HUES6 (cell line): ENCODE measurements at regions not wholly inside any gene's neighbourhood (a gene's known extent, or its start where the extent isn't known, plus 50 kb on each side); places are given as distances from the start of the nearest gene placed in this dataset.
"Not testable (repeated sequence)": the region's sequence is repeated elsewhere in the genome, so short reads cannot be mapped to it uniquely, and the experiment has no call there.

ENCODE experiments used
- H3K27ac ChIP-seq: 2 replicates; pipeline ENCODE4 v1.7.0; 2013; ENCODE audit warnings: low read depth, mild to moderate bottlenecking, low read length, inconsistent platforms
- H3K27me3 ChIP-seq: 2 replicates; pipeline ENCODE4 v1.6.1; 2013; ENCODE audit warnings: low read length; ENCODE audit not compliant: control insufficient read depth, insufficient read depth
- H3K36me3 ChIP-seq: 2 replicates; pipeline ENCODE4 v1.6.1; 2013; ENCODE audit warnings: low read length; ENCODE audit not compliant: control insufficient read depth, insufficient read depth
- H3K4me1 ChIP-seq: 2 replicates; pipeline ENCODE4 v1.6.1; 2013; ENCODE audit warnings: low read length; ENCODE audit not compliant: control insufficient read depth, insufficient read depth
- H3K4me3 ChIP-seq: 2 replicates; pipeline ENCODE4 v1.5.1; 2013; ENCODE audit warnings: low read depth, low read length
- H3K9ac ChIP-seq: one replicate; pipeline ENCODE4 v1.6.1; 2013; ENCODE audit warnings: mild to moderate bottlenecking, low read length
- H3K9me3 ChIP-seq: 2 replicates; pipeline ENCODE4 v1.6.1; 2013; ENCODE audit warnings: low read depth, low read length; ENCODE audit not compliant: control insufficient read depth, insufficient read depth

- no peaks in the 10 kb centered on the region for H3K4me1 ChIP-seq
- H3K27me3 ChIP-seq, result no peaks in the 10 kb centered on the region; the same call in 1 of the 2 replicates
- no peak overlapping the region for H3K9ac ChIP-seq
- H3K36me3 ChIP-seq, result no peaks in the 10 kb centered on the region
- H3K4me3 ChIP-seq, result no peak overlapping the region
- H3K9me3 ChIP-seq, result no peaks in the 10 kb centered on the region
- H3K27ac ChIP-seq, result no peak overlapping the region
Measured at GRCh38 chr22:23484651-23485050, 95.4 kb downstream of the IGLL1 start.

- Histone ChIP-seq H3K4me1 (no peaks in the 10 kb centered on the region), H3K36me3 (no peaks in the 10 kb centered on the region), H3K27ac (no peak overlapping the region), H3K4me3 (no peak overlapping the region), H3K9ac (no peak overlapping the region), H3K27me3 (no peaks in the 10 kb centered on the region; the same call in 1 of the 2 replicates), H3K9me3 (no peaks in the 10 kb centered on the region)
Measured at GRCh38 chr22:23481369-23481768, 98.7 kb downstream of the IGLL1 start.

GRCh38 chr22:23478175-23478574 is 101.9 kb downstream of the IGLL1 start:
- no peaks in the 10 kb centered on the region for H3K4me1 ChIP-seq
- H3K9me3 ChIP-seq, result no peaks in the 10 kb centered on the region
- H3K36me3 ChIP-seq, result no peaks in the 10 kb centered on the region
- no peaks in the 10 kb centered on the region; the same call in 1 of the 2 replicates for H3K27me3 ChIP-seq
- no peak overlapping the region for H3K9ac ChIP-seq
- no peak overlapping the region for H3K27ac ChIP-seq
- H3K4me3 ChIP-seq, result no peak overlapping the region

GRCh38 chr22:23474531-23474930 is 105.6 kb downstream of the IGLL1 start:
- not testable (repeated sequence) for H3K27ac ChIP-seq, H3K36me3 ChIP-seq, H3K9ac ChIP-seq, H3K9me3 ChIP-seq, H3K4me1 ChIP-seq, H3K27me3 ChIP-seq, H3K4me3 ChIP-seq

- Histone ChIP-seq H3K9me3 (no peaks in the 10 kb centered on the region), H3K27ac (no peak overlapping the region), H3K9ac (no peak overlapping the region), H3K4me3 (no peak overlapping the region), H3K27me3 (no peaks in the 10 kb centered on the region; the same call in 1 of the 2 replicates), H3K36me3 (no peaks in the 10 kb centered on the region), H3K4me1 (no peaks in the 10 kb centered on the region)
Measured at GRCh38 chr22:23473901-23474300, 106.2 kb downstream of the IGLL1 start.

- H3K27me3 ChIP-seq, H3K9me3 ChIP-seq, H3K36me3 ChIP-seq, H3K27ac ChIP-seq, H3K4me3 ChIP-seq, H3K4me1 ChIP-seq, H3K9ac ChIP-seq: not testable (repeated sequence)
Measured at GRCh38 chr22:23472376-23472775, 107.7 kb downstream of the IGLL1 start.

- H3K9me3 ChIP-seq, result no peaks in the 10 kb centered on the region
- H3K4me1 ChIP-seq, result no peaks in the 10 kb centered on the region
- H3K27me3 ChIP-seq, result no peaks in the 10 kb centered on the region; the same call in 1 of the 2 replicates
- H3K27ac ChIP-seq, result no peak overlapping the region
- no peaks in the 10 kb centered on the region for H3K36me3 ChIP-seq
- H3K4me3 ChIP-seq, result no peak overlapping the region
- H3K9ac ChIP-seq, result no peak overlapping the region
Measured at GRCh38 chr22:23471698-23472097, 108.4 kb downstream of the IGLL1 start.

- Histone ChIP-seq H3K4me1 (no peaks in the 10 kb centered on the region), H3K9ac (no peak overlapping the region), H3K27me3 (no peaks in the 10 kb centered on the region; the same call in 1 of the 2 replicates), H3K27ac (no peak overlapping the region), H3K36me3 (no peaks in the 10 kb centered on the region), H3K4me3 (no peak overlapping the region), H3K9me3 (no peaks in the 10 kb centered on the region)
Measured at GRCh38 chr22:23470811-23471389, 109.2 kb downstream of the IGLL1 start.

- Histone ChIP-seq H3K27me3 (no peaks in the 10 kb centered on the region), H3K27ac (no peak overlapping the region), H3K36me3 (no peaks in the 10 kb centered on the region), H3K4me1 (no peaks in the 10 kb centered on the region), H3K9ac (no peak overlapping the region), H3K9me3 (no peaks in the 10 kb centered on the region), H3K4me3 (no peak overlapping the region)
Measured at GRCh38 chr22:23467721-23468294, 112.3 kb downstream of the IGLL1 start.

- no peaks in the 10 kb centered on the region for H3K27me3 ChIP-seq
- no peak overlapping the region for H3K9ac ChIP-seq
- H3K4me3 ChIP-seq, result no peak overlapping the region
- no peak overlapping the region for H3K27ac ChIP-seq
- no peaks in the 10 kb centered on the region for H3K9me3 ChIP-seq
- no peaks in the 10 kb centered on the region for H3K4me1 ChIP-seq
- no peaks in the 10 kb centered on the region for H3K36me3 ChIP-seq
Measured at GRCh38 chr22:23466351-23466750, 113.7 kb downstream of the IGLL1 start.

GRCh38 chr22:23464796-23465195 is 115.3 kb downstream of the IGLL1 start:
- not testable (repeated sequence) for H3K27me3 ChIP-seq, H3K27ac ChIP-seq, H3K36me3 ChIP-seq, H3K4me1 ChIP-seq, H3K4me3 ChIP-seq, H3K9ac ChIP-seq, H3K9me3 ChIP-seq
